AG08396 (cell line): ENCODE measurements at regions not wholly inside any gene's neighbourhood (a gene's known extent, or its start where the extent isn't known, plus 50 kb on each side); places are given as distances from the start of the nearest gene placed in this dataset.

Experiments used
- DNase-seq: peaks from one replicate; pipeline ENCODE4 v3.0.0; 2012; ENCODE audit warnings: low spot score, mixed read lengths

- DNase-seq: no peak
Observed at GRCh38 chr10:36302086-36302485, 660.0 kb upstream of the FZD8 start.

GRCh38 chr10:36301539-36301938 lies 659.4 kb upstream of the FZD8 start:
- DNase-seq: no peak

- no peak for DNase-seq
Observed at GRCh38 chr10:36301139-36301538, 659.0 kb upstream of the FZD8 start.

- DNase-seq: no peak
Observed at GRCh38 chr10:36283827-36284226, 641.7 kb upstream of the FZD8 start.

- DNase-seq: no peak
Observed at GRCh38 chr10:36281831-36282331, 639.8 kb upstream of the FZD8 start.

GRCh38 chr10:36280890-36281499 lies 638.9 kb upstream of the FZD8 start:
- DNase-seq: no peak

GRCh38 chr10:36280321-36280741 lies 638.2 kb upstream of the FZD8 start:
- DNase-seq: peak; percentile 18

GRCh38 chr10:36278176-36278575 lies 636.1 kb upstream of the FZD8 start:
- DNase-seq: no peak

- no peak for DNase-seq
Observed at GRCh38 chr10:36277459-36277858, 635.4 kb upstream of the FZD8 start.

GRCh38 chr10:36271627-36272340 lies 629.7 kb upstream of the FZD8 start:
- DNase-seq: no peak

GRCh38 chr10:36269222-36269621 lies 627.1 kb upstream of the FZD8 start:
- DNase-seq: no peak

GRCh38 chr10:36266923-36267322 lies 624.8 kb upstream of the FZD8 start:
- no peak for DNase-seq

- no peak for DNase-seq
Observed at GRCh38 chr10:36265741-36266140, 623.6 kb upstream of the FZD8 start.

- DNase-seq: no peak
Observed at GRCh38 chr10:36263871-36264270, 621.8 kb upstream of the FZD8 start.

- no peak for DNase-seq
Observed at GRCh38 chr10:36256948-36257356, 614.9 kb upstream of the FZD8 start.

- no peak for DNase-seq
Observed at GRCh38 chr10:36256166-36256565, 614.1 kb upstream of the FZD8 start.

- DNase-seq: no peak
Observed at GRCh38 chr10:36254199-36254598, 612.1 kb upstream of the FZD8 start.

GRCh38 chr10:36253731-36254130 lies 611.6 kb upstream of the FZD8 start:
- DNase-seq: no peak

GRCh38 chr10:36251068-36251467 lies 609.0 kb upstream of the FZD8 start:
- no peak for DNase-seq

GRCh38 chr10:36248304-36248981 lies 606.3 kb upstream of the FZD8 start:
- no peak for DNase-seq

- DNase-seq: no peak
Observed at GRCh38 chr10:36247478-36247877, 605.4 kb upstream of the FZD8 start.

GRCh38 chr10:36236931-36237330 lies 594.8 kb upstream of the FZD8 start:
- DNase-seq: no peak

- DNase-seq: no peak
Observed at GRCh38 chr10:36236341-36236740, 594.2 kb upstream of the FZD8 start.
